ENCODE measurements at regions not wholly inside any gene's neighbourhood (a gene's known extent, or its start where the extent isn't known, plus 50 kb on each side); places are given as distances from the start of the nearest gene placed in this dataset.

- TF ChIP-seq EP300 (IDR thresholded peaks at IDR 0.05) (no peak), POLR2A (IDR thresholded peaks at IDR 0.05) (no peak), POLR2AphosphoS5 (IDR thresholded peaks at IDR 0.05) (no peak)
- TF ChIP-seq, protein P1, sequence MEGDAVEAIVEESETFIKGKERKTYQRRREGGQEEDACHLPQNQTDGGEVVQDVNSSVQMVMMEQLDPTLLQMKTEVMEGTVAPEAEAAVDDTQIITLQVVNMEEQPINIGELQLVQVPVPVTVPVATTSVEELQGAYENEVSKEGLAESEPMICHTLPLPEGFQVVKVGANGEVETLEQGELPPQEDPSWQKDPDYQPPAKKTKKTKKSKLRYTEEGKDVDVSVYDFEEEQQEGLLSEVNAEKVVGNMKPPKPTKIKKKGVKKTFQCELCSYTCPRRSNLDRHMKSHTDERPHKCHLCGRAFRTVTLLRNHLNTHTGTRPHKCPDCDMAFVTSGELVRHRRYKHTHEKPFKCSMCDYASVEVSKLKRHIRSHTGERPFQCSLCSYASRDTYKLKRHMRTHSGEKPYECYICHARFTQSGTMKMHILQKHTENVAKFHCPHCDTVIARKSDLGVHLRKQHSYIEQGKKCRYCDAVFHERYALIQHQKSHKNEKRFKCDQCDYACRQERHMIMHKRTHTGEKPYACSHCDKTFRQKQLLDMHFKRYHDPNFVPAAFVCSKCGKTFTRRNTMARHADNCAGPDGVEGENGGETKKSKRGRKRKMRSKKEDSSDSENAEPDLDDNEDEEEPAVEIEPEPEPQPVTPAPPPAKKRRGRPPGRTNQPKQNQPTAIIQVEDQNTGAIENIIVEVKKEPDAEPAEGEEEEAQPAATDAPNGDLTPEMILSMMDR (IDR thresholded peaks at IDR 0.05), result no peak
These were observed 433.8 kb upstream of the CBLB start for GRCh38 chr3:106302451-106303221.

Data from upper lobe of left lung (tissue), 4 donors.